Stomach (tissue), 8 donors: ENCODE measurements at regions not wholly inside any gene's neighbourhood (a gene's known extent, or its start where the extent isn't known, plus 50 kb on each side); places are given as distances from the start of the nearest gene placed in this dataset.
"Not testable (repeated sequence)": the region's sequence is repeated elsewhere in the genome, so short reads cannot be mapped to it uniquely, and the experiment has no call there.

Experiments used
- DNase-seq, 2 donors: peaks; one replicate each; pipeline versions ENCODE4 v3.0.0 to v3.0.0-alpha.2; 2013 to 2019
- H3K27ac ChIP-seq, 5 donors: fragments of 200-600 bp in 4 of 5; sonication (generic) in 4 of 5; one replicate each; pipeline ENCODE4 v1.5.1; 2013 to 2019; ENCODE audit warnings: mild to moderate bottlenecking in 1 of 5, moderate library complexity in 1 of 5
- H3K27me3 ChIP-seq, 3 donors: fragments of 200-600 bp; sonication (generic); one replicate each; pipeline ENCODE4 v1.5.1; 2017 to 2019; ENCODE audit warnings: mixed run types in 1 of 3
- H3K36me3 ChIP-seq, 4 donors: fragments of 200-600 bp; sonication (generic); 1 replicate in 3 of 4; 2 replicates in 1 of 4; pipeline ENCODE4 v1.5.1; 2016 to 2019
- H3K4me1 ChIP-seq, 4 donors: fragments of 200-600 bp; sonication (generic); one replicate each; pipeline ENCODE4 v1.5.1; 2016 to 2019
- H3K4me3 ChIP-seq, 4 donors: fragments of 200-600 bp; sonication (generic) in 3 of 4; one replicate each; pipeline ENCODE4 v1.5.1; 2016 to 2019; ENCODE audit warnings: mild to moderate bottlenecking in 1 of 4
- H3K9me3 ChIP-seq, 4 donors: fragments of 200-600 bp; sonication (generic); one replicate each; pipeline ENCODE4 v1.5.1; 2016 to 2019
- EP300 ChIP-seq: sonication (generic); formaldehyde crosslinking; IDR thresholded peaks from one replicate; pipeline ENCODE4 v1.6.1; 2017; ENCODE audit warnings: antibody characterized with exemption
- POLR2A ChIP-seq, 4 donors: fragments of 450-650 bp; IDR thresholded peaks; one replicate each; pipeline ENCODE4 v1.6.1; 2016; ENCODE audit warnings: antibody characterized with exemption in 4 of 4, control low read depth in 2 of 4, mild to moderate bottlenecking in 1 of 4, moderate library complexity in 1 of 4
- POLR2AphosphoS5 ChIP-seq, 3 donors: sonication (generic); formaldehyde crosslinking; IDR thresholded peaks; one replicate each; pipeline ENCODE4 v1.6.1; 2016; ENCODE audit warnings: antibody characterized with exemption in 3 of 3
- WGBS, 5 donors: extraction: QIAGEN DNeasy Blood & Tissue Kit in 3 of 5; methylation state at CpG; one replicate each; pipeline versions ENCODE4 v1.1.5 to v1.1.7; 2013 to 2018; 5-methylcytosine and 5-hydroxymethylcytosine counted together
- intact Hi-C: fragments of 100-400 bp; cut with DNase I; formaldehyde crosslinking; loops from one replicate; pipeline ENCODE4 v1.15.1; 2023; ENCODE audit warnings: low total_unique reads
- TF ChIP-seq, protein P1 (sequence below), 7 experiments: fragments of 450-650 bp in 4 of 7; fragments of 200-600 bp in 3 of 7; sonication (generic) in 3 of 7; IDR thresholded peaks; one replicate each; pipeline ENCODE4 v1.5.1; 2016 to 2019; ENCODE audit warnings: antibody characterized with exemption in 7 of 7, control low read depth in 2 of 7, mild to moderate bottlenecking in 1 of 7
- donor health status: healthy with polysubstance abuse.
- donor health status: Bipolar disorder and iron deficiency.
- donor health status: healthy.

DNA sequence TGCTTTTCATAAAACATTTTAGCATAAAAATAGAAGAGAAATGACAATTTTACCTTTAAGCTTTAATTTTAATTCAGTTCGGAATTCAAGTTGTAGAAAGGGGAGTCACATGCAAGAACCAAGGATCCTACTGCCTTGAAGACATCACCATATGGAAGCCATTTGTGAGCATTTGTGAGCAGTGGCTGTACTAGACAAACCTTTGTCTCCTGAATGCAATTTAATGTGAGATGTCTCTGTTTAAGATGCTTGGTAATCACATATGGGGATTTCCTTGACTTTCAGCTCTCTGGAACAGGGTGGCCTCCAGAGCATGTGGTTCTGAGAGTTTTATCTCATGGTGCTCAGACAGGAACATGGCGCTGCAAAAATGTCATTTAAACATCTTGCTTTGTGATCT is 421.8 kb downstream of the NYAP2 start:
- H3K4me3 ChIP-seq: no peak overlapping the region
- TF ChIP-seq POLR2A (IDR thresholded peaks at IDR 0.05) (no peak), POLR2AphosphoS5 (IDR thresholded peaks at IDR 0.05) (no peak), EP300 (no peak)
- TF ChIP-seq, protein P1, sequence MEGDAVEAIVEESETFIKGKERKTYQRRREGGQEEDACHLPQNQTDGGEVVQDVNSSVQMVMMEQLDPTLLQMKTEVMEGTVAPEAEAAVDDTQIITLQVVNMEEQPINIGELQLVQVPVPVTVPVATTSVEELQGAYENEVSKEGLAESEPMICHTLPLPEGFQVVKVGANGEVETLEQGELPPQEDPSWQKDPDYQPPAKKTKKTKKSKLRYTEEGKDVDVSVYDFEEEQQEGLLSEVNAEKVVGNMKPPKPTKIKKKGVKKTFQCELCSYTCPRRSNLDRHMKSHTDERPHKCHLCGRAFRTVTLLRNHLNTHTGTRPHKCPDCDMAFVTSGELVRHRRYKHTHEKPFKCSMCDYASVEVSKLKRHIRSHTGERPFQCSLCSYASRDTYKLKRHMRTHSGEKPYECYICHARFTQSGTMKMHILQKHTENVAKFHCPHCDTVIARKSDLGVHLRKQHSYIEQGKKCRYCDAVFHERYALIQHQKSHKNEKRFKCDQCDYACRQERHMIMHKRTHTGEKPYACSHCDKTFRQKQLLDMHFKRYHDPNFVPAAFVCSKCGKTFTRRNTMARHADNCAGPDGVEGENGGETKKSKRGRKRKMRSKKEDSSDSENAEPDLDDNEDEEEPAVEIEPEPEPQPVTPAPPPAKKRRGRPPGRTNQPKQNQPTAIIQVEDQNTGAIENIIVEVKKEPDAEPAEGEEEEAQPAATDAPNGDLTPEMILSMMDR (IDR thresholded peaks at IDR 0.05): no peak
- DNase-seq: no peak
- no peak overlapping the region for H3K27ac ChIP-seq
- no peaks in the 10 kb centered on the region for H3K36me3 ChIP-seq
- no peaks in the 10 kb centered on the region for H3K4me1 ChIP-seq
- WGBS, 5 donors: 84 to 89% (median 86%) methylated on average over 2 of the region's 2 CpGs
- no peaks in the 10 kb centered on the region for H3K27me3 ChIP-seq
- intact Hi-C loops: no loop called here
- peaks cover 0 to 5% (median under 1%) of the 10 kb centered on the region in 4 donors for H3K9me3 ChIP-seq

DNA sequence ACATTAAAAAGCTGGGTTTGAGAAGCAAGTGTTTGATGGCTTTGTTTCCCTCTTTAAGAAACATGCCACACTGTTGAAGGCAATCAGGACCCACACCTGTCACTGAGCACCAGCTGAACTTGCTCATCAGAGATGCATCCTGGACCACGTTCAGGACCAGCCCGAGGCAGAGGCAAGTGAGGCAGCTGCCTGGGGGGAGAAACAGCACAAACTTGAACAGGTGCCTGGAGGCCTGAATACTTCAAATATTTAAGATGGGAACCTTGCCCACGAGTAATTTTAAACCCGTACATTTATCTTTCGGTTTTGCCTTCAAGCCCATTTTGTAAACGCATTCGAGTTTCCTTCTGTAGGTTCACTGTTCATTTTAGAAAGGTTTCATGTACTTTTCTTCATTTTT is 421.3 kb downstream of the NYAP2 start:
- no peak for DNase-seq
- Histone ChIP-seq H3K4me3 (no peak overlapping the region), H3K27me3 (no peaks in the 10 kb centered on the region), H3K4me1 (no peaks in the 10 kb centered on the region), H3K27ac (no peak overlapping the region), H3K9me3 (peaks cover 0 to under 1% (median 0%) of the 10 kb centered on the region in 4 donors), H3K36me3 (no peaks in the 10 kb centered on the region)
- WGBS, 5 donors: 68 to 82% (median 79%) methylated on average over 7 of the region's 7 CpGs
- intact Hi-C loops: no loop called here
- TF ChIP-seq EP300: no peak

DNA sequence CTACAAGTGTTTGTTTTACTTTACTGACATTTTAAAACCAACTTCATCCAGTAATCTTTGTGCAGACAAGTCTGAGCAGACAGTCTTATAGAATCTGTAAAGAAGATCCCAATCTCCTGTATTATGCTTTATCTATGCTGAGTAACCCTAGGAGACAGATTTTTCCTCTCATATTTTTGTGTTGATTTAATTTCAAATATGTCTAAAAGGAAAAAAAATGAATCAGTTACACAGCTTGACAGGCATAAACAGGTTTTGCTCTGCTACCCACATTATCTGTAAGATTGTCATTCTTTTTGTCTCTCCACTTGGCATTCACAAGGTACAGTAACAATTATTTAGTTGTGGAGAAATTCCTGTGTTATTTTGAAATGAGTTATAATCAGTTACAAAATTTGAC is 415.0 kb downstream of the NYAP2 start:
- Histone ChIP-seq H3K27me3 (no peaks in the 10 kb centered on the region), H3K27ac (no peak overlapping the region), H3K9me3 (no peaks in the 10 kb centered on the region), H3K36me3 (no peaks in the 10 kb centered on the region), H3K4me1 (no peaks in the 10 kb centered on the region), H3K4me3 (no peak overlapping the region)
- intact Hi-C loops: no loop called here
- no peak for DNase-seq
- TF ChIP-seq, protein P1 (IDR thresholded peaks at IDR 0.05): no peak
- TF ChIP-seq EP300 (no peak), POLR2A (IDR thresholded peaks at IDR 0.05) (no peak), POLR2AphosphoS5 (IDR thresholded peaks at IDR 0.05) (no peak)

DNA sequence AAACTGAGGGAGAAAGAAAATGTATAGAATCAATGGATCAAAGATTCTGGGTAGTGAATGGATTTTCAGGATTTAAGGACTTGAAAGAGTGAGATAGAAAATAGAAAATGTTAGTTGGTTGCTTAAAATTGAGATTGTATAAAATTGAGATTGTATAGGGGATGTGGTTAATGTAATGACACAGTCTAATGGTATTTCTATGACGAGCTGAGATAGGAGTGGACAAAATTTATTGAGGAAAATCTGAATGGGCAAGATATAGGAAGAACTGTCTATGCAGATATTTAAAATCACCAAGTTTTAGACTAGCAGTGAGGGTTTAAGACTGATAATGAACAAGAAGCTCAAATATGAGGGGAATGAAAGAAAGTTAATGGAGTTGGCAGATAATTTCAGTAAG is 406.6 kb downstream of the NYAP2 start:
- WGBS, 5 donors: 48 to 75% (median 61%) methylated on average over 1 of the region's 1 CpG
- no peak for TF ChIP-seq EP300
- intact Hi-C loops: no loop called here
- Histone ChIP-seq H3K4me1 (no peaks in the 10 kb centered on the region), H3K27me3 (no peaks in the 10 kb centered on the region), H3K4me3 (no peak overlapping the region), H3K9me3 (no peaks in the 10 kb centered on the region), H3K27ac (no peak overlapping the region), H3K36me3 (no peaks in the 10 kb centered on the region)
- no peak for DNase-seq

DNA sequence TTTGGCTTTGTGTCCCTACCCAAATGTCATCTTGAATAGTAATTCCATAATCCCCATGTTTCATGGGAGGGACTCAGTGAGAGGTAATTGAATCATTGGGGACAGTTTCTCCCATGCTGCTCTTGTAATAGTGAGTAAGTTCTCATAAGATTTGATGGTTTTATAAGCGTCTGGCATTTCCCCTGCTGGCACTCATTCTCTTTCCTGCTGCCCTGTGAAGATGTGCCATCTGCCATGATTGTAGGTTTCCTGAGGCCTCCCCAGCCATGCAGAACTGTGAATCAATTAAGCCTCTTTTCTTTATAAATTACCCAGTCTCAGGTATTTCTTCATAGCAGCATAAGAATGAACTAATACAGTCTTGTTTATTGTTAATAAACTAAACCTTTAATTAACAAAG is 402.6 kb downstream of the NYAP2 start:
- H3K9me3 ChIP-seq, intact Hi-C loops, H3K36me3 ChIP-seq, H3K27me3 ChIP-seq, H3K4me1 ChIP-seq, H3K27ac ChIP-seq, H3K4me3 ChIP-seq, DNase-seq: not testable (repeated sequence)
- 71 to 92% (median 87%) methylated on average over 1 of the region's 1 CpG for WGBS, 5 donors

DNA sequence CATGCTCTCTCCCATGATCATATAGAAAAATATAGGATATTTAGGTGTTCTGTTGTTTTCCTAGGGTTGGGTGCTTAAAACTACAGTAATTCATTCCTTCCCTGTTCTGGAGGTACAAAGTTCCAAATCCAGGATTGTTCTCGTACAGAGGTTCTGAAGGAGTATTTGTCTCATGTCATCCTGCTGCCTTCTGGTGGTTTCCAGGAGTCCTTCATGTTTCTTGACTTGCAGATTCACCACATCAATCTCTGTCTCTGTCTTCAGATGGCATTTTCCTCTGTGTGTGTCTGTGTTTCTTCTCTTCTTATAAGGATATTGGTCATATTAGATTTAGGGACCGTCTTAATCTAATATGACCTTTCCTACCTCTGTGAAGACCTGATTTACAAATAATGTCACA is 397.9 kb downstream of the NYAP2 start:
- Histone ChIP-seq H3K4me1 (no peaks in the 10 kb centered on the region), H3K27ac (no peak overlapping the region), H3K36me3 (no peaks in the 10 kb centered on the region), H3K4me3 (no peak overlapping the region), H3K27me3 (no peaks in the 10 kb centered on the region), H3K9me3 (no peaks in the 10 kb centered on the region)
- TF ChIP-seq POLR2AphosphoS5 (IDR thresholded peaks at IDR 0.05): no peak
- TF ChIP-seq EP300: no peak
- no peak for TF ChIP-seq POLR2A (IDR thresholded peaks at IDR 0.05)
- intact Hi-C loops: no loop called here
- 72 to 84% (median 77%) methylated on average over 2 of the region's 2 CpGs for WGBS, 5 donors
- no peak for DNase-seq
